H1 (cell line): ENCODE measurements at regions not wholly inside any gene's neighbourhood (a gene's known extent, or its start where the extent isn't known, plus 50 kb on each side); places are given as distances from the start of the nearest gene placed in this dataset.

Experiments
- TAF7 ChIP-seq: optimal IDR thresholded peaks from 2 replicates; pipeline ENCODE3; 2011; ENCODE audit warnings: low read depth, mild to moderate bottlenecking, inconsistent platforms, low read length, moderate library complexity, borderline replicate concordance

- no peak for TF ChIP-seq TAF7
These were observed 368.9 kb downstream of the C12orf50 start (continued) for GRCh38 chr12:87660291-87660690.
